Endothelial cell (in vitro differentiated cells): ENCODE measurements at regions not wholly inside any gene's neighbourhood (a gene's known extent, or its start where the extent isn't known, plus 50 kb on each side); places are given as distances from the start of the nearest gene placed in this dataset.
"Not testable (repeated sequence)": the region's sequence is repeated elsewhere in the genome, so short reads cannot be mapped to it uniquely, and the experiment has no call there.

Experiments used
- DNase-seq: peaks from one replicate; pipeline ENCODE4 v3.0.0; 2021; ENCODE audit warnings: low spot score
- H3K27ac Mint-ChIP-seq: one replicate; pipeline ENCODE4 v1.8.0; 2021; ENCODE audit warnings: mixed read lengths, inconsistent platforms; ENCODE audit not compliant: unreplicated experiment
- H3K27me3 Mint-ChIP-seq: one replicate; pipeline ENCODE4 v1.8.0; 2021; ENCODE audit warnings: mild to moderate bottlenecking, moderate library complexity, mixed read lengths, inconsistent platforms; ENCODE audit not compliant: unreplicated experiment
- H3K36me3 Mint-ChIP-seq: one replicate; pipeline ENCODE4 v1.8.0; 2021; ENCODE audit warnings: mild to moderate bottlenecking, low read depth, mixed read lengths, inconsistent platforms; ENCODE audit not compliant: unreplicated experiment
- H3K4me1 Mint-ChIP-seq: one replicate; pipeline ENCODE4 v1.8.0; 2021; ENCODE audit warnings: mild to moderate bottlenecking, mixed read lengths, inconsistent platforms; ENCODE audit not compliant: unreplicated experiment
- H3K4me3 Mint-ChIP-seq: one replicate; pipeline ENCODE4 v1.8.0; 2021; ENCODE audit warnings: mild to moderate bottlenecking, mixed read lengths, inconsistent platforms; ENCODE audit not compliant: unreplicated experiment
- H3K9me3 Mint-ChIP-seq: one replicate; pipeline ENCODE4 v1.8.0; 2021; ENCODE audit warnings: mixed read lengths, inconsistent platforms; ENCODE audit not compliant: unreplicated experiment
- TF ChIP-seq, protein P1 (sequence below): fragments of 200-600 bp; sonication (generic); IDR thresholded peaks from one replicate; pipeline ENCODE4 v1.5.0; 2021; ENCODE audit warnings: antibody characterized with exemption; ENCODE audit not compliant: unreplicated experiment

DNA sequence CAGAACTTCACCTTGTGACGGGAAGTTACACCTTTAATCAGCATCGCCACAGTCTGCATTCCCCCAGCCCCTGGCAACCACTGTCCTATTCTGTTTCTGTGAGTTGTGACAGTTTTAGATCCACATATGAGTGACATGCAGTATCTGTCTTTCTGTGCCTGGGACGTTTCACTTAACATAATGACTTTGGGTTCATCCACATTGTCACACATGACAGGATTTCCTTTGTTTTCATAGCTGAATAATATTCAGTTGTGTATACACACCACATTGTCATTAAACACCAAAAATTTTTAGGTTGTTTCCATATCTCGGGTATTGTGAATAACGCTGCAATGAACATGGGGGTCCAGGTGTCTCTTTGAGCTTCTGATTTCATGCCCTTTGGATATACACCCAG is 62.6 kb upstream of the BDH1 start:
- H3K9me3 Mint-ChIP-seq, H3K27ac Mint-ChIP-seq, H3K4me3 Mint-ChIP-seq, DNase-seq, H3K4me1 Mint-ChIP-seq, H3K27me3 Mint-ChIP-seq: not testable (repeated sequence)
- H3K36me3 Mint-ChIP-seq, result peaks cover 65% of the 10 kb centered on the region

DNA sequence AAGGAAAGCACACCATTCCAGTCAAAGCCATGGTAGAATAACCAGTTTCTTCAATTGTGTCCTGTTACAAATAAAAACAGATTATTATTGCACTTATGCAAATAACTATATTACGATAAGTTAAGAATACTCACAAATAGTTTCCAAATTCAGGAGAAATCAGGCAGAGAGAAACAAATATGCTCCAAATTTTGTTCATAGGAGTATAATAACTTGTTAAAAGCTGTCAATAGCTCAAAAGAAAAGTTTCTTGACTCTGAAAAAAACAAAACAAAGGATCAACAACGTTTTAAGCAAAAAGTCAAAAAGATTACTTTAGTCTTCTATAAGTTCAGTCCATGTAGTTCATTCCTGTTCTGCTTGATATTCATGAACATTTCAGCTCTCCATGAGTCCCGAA is 59.7 kb upstream of the BDH1 start:
- H3K4me3 Mint-ChIP-seq, result peak overlapping the region; percentile 76
- no peaks in the 10 kb centered on the region for H3K9me3 Mint-ChIP-seq
- H3K27ac Mint-ChIP-seq, result no peak overlapping the region
- no peak for DNase-seq
- peaks cover 70% of the 10 kb centered on the region for H3K36me3 Mint-ChIP-seq
- no peaks in the 10 kb centered on the region for H3K4me1 Mint-ChIP-seq
- no peaks in the 10 kb centered on the region for H3K27me3 Mint-ChIP-seq
- TF ChIP-seq, protein P1, sequence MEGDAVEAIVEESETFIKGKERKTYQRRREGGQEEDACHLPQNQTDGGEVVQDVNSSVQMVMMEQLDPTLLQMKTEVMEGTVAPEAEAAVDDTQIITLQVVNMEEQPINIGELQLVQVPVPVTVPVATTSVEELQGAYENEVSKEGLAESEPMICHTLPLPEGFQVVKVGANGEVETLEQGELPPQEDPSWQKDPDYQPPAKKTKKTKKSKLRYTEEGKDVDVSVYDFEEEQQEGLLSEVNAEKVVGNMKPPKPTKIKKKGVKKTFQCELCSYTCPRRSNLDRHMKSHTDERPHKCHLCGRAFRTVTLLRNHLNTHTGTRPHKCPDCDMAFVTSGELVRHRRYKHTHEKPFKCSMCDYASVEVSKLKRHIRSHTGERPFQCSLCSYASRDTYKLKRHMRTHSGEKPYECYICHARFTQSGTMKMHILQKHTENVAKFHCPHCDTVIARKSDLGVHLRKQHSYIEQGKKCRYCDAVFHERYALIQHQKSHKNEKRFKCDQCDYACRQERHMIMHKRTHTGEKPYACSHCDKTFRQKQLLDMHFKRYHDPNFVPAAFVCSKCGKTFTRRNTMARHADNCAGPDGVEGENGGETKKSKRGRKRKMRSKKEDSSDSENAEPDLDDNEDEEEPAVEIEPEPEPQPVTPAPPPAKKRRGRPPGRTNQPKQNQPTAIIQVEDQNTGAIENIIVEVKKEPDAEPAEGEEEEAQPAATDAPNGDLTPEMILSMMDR, result no peak

DNA sequence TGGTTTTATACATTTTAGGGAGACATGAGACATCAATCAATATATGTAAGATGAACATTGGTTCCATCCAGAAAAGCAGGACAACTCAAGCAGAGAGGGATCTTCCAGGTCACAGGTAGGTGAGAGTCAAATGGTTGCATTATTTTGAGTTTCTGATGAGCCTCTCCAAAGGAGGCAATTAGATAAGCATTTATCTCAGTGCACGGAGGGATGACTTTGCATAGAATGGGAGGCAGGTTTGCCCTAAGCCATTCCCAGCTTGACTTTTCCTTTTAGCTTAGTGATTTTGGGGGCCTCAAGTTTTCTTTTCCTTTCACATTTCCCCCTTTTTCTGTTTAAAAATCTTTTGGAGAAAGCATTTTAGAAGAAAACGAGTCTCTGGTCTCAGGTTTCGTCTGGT is 58.4 kb upstream of the BDH1 start:
- H3K27ac Mint-ChIP-seq, DNase-seq, H3K4me1 Mint-ChIP-seq, H3K27me3 Mint-ChIP-seq, H3K9me3 Mint-ChIP-seq: not testable (repeated sequence)
- Mint-ChIP-seq H3K36me3 (peaks cover 71% of the 10 kb centered on the region), H3K4me3 (peak overlapping the region; percentile 83)

DNA sequence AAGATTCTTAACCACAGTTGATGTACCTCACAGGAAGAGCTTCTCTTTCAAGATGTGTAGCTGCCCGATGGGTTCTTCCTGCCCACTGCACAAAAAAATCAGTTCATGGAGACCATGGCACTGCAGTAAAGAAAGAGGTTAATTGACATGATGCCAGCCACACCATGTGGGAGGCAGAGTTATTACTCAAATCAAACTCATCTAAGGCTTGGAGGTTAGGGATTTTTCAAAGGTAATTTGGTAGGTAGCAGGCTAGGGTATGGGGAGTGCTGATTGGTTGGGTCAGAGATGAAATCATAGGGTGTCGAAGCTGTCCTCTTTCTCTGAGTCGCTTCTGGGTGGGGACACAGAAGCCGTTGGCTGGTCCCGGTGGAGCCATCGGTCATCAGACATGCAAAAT is 57.4 kb upstream of the BDH1 start:
- Mint-ChIP-seq H3K4me3 (no peak overlapping the region), H3K9me3 (no peaks in the 10 kb centered on the region), H3K4me1 (no peaks in the 10 kb centered on the region), H3K27ac (no peak overlapping the region), H3K36me3 (peaks cover 66% of the 10 kb centered on the region), H3K27me3 (no peaks in the 10 kb centered on the region)
- DNase-seq, result no peak
- TF ChIP-seq, protein P1, result no peak

DNA sequence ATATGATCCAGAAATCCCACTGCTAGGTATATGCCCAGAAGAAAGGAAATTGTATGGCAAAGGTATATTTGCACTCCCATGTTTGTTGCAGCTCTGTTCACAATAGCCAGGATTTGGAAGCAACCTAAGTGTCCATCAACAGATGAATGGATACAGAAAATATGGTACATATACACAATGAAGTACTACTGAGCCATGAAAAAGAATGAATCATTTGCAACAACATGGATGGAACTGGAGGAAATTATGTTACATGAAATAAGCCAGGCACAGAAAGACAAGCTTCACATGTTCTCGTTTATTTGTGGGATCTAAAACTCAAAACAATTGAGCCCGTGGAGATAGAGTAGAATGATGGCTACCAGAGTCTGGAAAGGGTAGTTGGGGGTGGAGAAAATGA is 55.5 kb upstream of the BDH1 start:
- Mint-ChIP-seq H3K27ac (no peak overlapping the region), H3K27me3 (no peaks in the 10 kb centered on the region), H3K4me1 (no peaks in the 10 kb centered on the region), H3K36me3 (peaks cover 75% of the 10 kb centered on the region), H3K9me3 (no peaks in the 10 kb centered on the region), H3K4me3 (peak overlapping the region; percentile 30)
- DNase-seq, result no peak
- TF ChIP-seq, protein P1, result no peak

DNA sequence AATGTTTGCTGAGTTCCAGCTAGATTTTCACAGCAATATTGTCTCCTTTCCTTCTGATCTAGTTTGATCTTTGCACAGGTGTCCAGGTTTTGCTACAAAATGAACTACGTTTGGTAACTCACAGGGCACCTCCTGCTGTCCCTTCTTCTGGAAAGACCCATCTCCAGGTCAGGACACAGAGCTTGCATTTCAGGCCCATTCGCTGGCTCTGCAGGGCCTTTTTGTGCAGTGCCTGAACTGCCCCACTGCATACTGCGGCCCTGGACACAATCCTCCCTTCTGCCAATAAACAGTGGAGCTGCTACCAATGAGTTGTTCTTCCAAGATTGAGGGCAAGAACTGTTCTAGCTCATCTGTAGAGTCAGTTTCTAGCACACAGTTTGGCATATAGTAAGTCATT is 50.7 kb upstream of the BDH1 start:
- TF ChIP-seq, protein P1, result no peak
- peaks cover 70% of the 10 kb centered on the region for H3K36me3 Mint-ChIP-seq
- peaks cover 1% of the 10 kb centered on the region for H3K27me3 Mint-ChIP-seq
- H3K4me1 Mint-ChIP-seq, result no peaks in the 10 kb centered on the region
- H3K4me3 Mint-ChIP-seq, result peak overlapping the region; percentile 15
- H3K9me3 Mint-ChIP-seq, result no peaks in the 10 kb centered on the region
- no peak overlapping the region for H3K27ac Mint-ChIP-seq
- DNase-seq, result no peak
